NCI-H526 (cell line): ENCODE measurements at regions not wholly inside any gene's neighbourhood (a gene's known extent, or its start where the extent isn't known, plus 50 kb on each side); places are given as distances from the start of the nearest gene placed in this dataset.
"Not testable (repeated sequence)": the region's sequence is repeated elsewhere in the genome, so short reads cannot be mapped to it uniquely, and the experiment has no call there.

Experiments used
- DNase-seq, 2 experiments: peaks; one replicate each; lab custom pipeline; 2025; lab: John Stamatoyannopoulos, UW

DNA sequence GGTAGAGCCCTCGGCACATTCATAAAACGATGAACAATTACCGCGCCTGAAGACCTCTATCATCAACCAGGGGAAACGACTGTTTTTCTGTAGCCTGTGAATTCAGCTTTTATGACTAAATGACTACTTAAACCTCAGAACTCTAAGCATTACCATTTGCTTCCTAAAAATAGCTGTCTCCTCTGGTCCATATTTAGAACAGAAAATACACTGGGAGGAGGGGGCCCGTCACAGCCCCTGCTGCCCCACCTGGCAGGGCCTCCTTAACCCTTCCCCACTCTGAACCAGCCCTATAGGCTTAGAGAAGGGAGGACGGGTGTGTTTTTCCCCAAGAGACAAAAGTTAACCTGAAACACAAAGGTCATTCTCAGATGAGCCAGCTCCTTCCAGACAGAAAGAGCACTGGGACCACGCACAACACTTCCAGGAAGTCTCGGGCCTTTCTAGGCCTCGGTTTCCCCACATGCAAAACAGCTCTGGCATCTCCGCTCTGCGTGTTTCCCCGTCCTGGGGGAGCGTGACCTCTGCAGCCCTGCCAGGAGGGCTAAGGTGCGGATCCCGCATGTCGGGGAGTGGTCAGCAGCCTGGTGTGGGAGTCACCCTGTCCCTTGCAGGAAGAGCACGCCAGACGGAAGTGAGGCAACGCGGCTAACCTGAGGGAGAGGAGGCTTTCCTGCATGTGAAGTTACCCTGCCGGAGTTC lies 193.9 kb downstream of the DLL1 start:
- DNase-seq, result no peak

DNA sequence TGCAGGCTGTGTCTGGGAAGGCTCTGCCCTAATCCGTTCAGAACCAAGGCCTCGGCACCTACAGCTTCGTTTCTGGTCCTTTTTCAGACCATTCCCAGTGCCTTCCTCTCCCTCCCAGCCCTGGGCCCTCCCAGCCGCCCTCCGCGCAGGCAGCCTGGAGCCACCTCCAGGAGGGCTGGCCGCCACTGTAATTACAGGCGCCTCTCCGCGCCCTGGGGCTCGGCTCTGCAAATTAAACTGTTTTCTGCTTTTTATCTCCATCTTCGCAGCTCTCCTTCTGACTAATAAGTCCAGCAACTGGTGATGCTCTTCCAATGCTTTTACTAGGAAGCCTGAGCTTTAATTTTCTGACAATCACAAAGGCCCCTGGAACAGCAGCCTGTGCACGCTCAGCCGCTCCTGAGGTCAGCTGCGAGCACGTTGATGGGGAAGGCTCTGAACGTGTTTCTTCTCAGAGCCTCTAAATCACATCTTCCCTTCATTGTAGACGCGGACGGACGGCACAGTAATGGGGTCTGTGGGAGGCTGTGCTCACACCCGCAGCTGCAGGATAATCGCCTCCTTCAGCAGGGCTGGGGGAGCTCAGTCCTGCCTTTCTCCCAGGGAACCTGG lies 194.6 kb downstream of the DLL1 start:
- peak in 1 of 2 experiments; percentile 6 for DNase-seq

DNA sequence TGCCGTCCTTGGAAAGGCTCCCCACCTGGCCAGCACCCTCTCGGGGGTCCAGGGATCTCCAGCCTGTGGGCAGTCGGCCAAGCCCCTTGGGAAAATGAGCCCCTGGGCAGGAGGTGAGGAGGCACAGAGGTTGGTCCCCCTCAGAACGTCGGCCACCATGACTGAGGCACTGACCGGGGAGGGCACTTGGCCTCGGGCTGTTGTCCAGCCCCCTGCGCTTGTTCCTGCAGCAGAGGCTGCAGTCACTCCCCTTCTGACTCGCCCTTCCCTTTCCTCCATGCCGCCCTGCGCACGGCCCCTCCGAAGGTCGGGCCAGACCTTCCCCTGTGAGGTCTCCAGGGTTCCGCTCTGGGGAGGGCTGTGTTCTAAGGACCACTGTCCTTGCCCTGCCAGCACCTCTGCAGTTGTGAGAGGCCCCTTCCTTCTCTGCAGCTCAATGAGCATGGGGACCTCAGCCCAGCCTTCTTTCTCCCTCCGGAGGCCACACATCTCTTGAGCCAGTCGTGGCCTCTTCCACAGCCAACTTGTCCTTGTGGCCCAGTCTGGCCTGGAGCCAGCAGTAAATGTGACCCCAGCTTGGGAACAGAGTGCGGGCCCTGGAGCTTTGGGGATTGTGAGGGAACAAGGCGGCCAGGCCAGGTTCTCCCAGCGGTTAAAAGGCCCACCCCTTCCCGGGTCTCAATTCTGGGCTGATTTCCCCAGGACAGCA lies 195.5 kb downstream of the DLL1 start:
- no peak for DNase-seq

DNA sequence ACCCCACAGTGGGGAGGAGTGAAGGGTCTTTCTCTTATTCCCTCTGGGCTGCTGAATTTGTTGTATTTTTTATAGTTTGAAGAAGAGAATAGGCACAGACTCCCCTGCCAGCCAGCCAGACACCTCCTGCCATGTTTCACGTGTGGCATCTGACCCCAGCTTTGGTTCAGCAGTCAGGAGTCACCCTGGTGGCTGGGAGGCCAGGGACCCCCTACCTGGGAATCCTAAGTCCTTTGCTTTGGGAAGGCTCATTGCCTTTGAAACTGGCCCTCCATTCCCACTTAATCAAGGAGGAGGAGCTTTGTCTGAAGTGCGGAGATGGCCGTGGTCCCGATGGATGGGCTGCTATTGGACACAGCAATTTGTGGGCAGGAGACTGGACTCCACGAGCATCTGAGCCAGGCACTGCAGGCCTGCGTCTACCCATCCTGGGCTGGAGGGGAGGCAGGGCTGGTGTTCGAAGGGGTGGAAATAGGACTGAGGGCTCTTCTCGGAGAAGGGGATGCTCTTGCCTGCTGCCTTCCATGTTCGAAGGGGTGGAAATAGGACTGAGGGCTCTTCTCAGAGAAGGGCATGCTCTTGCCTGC lies 196.1 kb downstream of the DLL1 start:
- DNase-seq, result no peak

DNA sequence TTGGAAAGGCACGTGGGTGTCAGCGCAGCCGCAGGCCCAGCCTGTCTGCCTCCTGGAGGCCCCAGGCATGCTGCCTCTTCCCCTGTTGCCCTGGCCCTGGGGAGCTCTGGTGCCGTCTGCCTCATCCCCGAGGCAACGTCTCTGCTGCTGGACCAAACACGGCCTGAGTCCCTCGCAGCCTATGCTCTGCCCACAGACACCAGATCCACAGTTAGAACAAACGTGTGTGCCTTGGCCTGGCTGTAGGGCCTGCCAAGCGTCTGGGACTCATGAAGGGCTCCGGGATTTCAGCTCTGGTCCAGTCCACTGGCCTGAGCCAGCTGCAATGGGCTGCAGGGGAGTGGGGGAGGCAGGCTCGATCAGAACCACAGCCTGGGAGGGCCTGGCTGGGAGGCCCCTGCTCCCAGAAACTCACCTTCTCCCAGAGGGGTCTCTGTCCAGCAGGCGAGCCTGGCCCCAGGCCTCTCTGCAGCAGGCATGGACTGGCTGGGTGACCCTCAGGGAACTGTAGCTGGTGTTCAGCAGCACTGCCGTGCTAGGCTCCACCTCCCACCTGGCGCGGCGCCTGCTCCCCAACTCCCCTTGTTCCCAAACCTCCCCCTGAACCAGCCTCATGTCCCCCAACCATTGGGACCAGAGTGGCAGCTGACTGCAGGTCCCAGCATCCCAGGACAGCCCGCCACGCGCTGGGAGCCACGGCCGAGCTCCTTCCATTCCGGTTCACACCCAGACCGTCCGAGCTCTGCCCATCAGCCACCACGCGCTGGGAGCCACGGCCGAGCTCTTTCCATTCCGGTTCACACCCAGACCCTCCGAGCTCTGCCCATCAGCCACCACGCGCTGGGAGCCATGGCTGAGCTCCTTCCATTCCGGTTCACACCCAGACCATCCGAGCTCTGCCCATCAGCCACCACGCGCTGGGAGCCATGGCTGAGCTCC lies 197.0 kb downstream of the DLL1 start:
- DNase-seq, result no peak

DNA sequence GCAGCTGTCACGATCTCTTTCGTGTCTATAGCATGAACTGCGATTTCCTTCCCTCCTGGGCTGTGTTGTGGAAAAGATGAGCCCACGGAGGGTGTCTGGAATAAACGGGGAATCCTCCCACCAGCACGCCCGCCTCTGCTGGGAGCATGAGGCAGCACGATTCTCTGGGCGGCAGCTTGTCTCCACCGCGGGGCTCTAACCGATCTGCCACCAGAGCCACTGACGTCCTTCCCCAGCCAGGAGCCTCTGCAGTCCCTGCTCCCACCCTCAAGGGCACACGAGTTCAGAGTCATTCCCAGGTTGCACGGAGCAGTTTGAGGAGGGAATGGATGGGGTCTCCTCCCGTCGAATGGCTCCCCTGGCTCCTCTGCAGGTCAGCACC lies 197.6 kb downstream of the DLL1 start:
- DNase-seq, result no peak

DNA sequence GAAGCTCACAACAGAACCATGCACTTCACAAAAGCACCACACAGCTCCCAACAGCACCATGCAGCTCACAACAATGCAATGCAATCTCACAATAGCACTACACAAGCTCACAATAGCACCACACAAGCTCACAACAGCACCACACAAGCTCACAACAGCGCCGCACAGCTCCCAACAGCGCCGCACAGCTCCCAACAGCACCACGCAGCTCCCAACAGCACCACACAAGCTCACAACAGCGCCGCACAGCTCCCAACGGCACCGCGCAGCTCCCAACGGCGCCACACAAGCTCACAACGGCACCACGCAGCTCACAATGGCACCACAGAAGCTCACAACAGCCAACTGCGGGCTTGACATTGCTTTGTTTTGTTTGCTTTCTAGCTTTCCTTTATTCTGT lies 198.1 kb downstream of the DLL1 start:
- no peak for DNase-seq

DNA sequence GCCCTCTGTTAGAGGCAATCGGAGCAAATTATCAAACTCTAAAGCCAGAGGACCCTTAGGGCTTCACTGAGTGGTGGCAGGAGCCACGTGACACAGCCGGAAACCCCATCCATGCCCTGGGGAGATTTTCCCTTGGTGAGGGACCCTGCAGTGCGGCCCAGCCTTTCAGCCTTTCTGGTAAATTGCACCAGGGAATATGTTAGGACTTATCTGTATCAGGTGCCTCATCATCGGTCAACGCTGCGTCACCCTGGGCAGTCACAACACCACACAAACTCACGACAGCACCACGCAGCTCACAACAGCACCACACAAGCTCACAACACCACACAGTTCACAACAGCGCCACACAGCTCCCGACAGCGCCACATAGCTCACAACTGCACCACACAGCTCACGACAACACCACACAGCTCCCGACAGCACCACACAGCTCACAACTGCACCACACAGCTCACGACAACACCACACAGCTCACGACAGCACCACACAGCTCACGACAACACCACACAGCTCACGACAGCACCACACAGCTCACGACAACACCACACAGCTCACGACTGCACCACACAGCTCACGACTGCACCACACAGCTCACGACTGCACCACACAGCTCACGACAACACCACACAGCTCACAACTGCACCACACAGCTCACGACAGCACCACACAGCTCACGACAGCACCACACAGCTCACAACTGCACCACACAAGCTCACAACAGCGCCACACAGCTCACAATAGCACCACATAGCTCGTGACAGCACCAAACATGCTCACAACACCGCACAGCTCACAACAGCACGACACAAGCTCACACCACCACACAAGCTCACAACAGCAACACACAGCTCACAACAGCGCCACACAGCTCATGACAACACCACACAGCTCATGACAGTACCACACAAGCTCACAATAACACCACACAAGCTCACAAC lies 199.0 kb downstream of the DLL1 start:
- DNase-seq, result no peak

DNA sequence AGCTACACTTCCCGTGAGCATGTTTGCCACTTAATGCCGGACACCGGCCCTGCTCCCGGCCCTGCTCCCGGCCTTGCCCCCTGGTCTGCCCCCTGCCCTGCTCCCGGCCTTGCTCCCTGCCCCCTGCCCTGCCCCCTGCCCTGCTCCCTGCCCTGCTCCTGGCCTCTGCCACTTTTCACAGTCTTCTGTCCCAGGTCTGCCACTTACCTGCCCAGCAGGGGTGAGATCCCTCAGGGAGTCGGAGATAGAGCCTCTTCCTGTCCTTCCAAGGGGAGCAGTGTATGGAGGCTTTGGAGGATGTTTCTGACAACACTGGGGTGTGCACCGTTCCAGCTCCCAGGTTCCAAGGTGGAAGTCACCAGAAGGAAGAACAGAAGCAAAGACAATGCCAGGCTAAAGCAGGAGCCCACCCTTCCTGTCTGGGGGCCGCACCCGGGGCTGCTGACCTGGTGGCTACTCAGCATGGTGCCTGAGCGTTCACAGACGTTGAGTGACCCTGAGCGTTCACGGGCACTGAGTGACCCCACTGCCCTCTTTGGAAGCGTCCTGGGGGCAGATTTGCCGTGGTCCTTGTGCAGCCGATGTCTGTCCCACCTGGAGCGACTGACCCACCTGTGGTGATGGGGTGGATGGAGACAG lies 199.8 kb downstream of the DLL1 start:
- no peak for DNase-seq

DNA sequence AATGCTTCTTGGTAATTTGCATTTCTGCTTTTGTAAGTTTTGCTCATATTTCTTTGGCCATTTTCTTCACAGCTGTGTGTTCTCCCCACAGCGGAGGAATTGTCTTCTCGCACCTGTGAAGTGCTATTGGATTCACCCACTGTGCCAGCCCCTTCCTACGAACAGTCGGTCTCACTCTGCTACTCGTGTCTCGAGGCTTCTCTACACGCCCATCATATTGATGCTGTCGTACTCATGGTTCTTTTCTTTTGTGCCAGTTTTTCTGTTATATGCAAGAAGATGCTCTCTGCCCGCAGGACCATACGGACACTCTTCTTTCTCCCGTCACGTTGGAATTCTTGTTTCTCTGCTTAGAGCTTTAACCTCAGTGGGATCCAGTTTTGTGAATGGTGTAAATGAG lies 200.3 kb downstream of the DLL1 start:
- no peak for DNase-seq

DNA sequence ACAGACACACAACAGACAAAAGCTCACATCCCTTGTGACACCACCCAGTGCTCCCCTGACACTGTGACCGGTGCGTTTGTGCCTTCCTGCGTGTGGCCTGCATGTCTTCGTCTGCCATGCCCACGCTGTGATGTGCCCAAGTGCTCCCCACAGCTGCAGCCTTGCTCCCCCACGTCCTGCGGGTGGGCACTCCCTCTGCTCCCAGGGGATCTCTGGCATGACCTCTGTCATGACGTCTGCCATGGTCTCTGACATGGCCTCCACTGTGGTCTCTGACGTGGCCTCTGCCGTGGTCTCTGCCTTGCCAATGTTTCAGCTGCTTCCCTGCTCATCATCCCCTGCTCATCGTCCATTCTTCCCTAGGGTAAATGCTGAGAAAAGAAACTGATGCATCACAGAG lies 200.9 kb downstream of the DLL1 start:
- no peak for DNase-seq

DNA sequence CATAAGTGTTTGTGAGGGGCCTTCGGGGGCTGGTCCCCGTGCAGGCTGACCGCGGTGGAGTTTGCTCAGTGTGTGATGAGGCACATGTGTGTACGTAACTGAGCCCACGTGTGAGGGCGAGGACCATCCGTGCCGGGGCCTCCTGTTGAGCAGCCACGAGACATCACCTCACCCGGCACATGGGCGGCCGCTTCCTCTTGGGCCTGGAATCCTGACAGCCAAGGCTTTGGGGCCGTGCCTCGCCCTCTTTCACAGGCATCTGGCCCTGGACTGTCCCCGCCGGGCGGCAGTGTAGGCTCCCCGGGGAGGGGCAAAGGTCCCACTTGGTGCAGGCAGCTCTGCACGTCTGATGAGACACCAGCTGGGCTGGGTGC lies 202.3 kb downstream of the DLL1 start:
- DNase-seq, result peak in 1 of 2 experiments; percentile 7

DNA sequence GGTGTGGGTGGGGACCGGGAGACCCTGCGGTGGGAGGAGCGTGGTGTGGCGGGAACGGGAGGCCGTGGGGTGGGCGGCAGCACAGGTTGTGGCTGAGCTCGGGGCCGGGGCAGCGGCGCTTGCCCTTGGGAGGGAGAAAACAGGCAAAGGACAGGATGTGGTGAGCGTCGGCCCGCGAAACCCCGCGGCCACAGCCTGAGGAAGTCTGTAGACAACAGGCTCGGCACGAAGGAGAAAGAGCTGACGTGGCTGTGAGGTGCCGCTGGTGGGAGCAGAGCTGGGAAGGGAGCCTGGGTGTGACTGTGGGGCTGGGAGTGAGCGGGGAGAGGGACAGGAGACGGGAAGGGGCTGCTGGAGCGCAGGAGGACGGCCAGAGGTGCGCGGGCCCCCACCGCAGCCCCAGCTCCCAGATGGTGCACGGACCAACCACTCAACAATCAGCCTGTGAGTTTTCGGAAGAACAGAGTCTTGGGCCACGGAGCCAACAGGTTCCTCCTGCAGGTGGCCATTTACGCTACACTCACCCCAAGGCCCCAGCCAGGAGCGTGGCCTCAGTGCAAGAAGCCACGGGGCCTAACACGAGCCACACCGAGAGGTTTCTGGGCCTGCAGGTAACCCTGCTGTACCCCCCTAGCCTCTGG lies 202.8 kb downstream of the DLL1 start:
- peak in 1 of 2 experiments; percentile 19 for DNase-seq

DNA sequence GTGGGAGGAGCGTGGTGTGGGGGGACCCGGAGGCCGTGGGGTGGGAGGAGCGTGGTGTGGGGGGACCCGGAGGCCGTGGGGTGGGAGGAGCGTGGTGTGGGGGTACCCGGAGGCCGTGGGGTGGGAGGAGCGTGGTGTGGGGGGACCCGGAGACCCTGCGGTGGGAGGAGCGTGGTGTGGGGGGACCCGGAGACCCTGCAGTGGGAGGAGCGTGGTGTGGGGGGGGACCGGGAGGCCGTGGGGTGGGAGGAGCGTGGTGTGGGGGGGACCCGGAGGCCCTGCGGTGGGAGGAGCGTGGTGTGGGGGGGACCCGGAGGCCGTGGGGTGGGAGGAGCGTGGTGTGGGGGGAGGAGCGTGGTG lies 203.5 kb downstream of the DLL1 start:
- not testable (repeated sequence) for DNase-seq

DNA sequence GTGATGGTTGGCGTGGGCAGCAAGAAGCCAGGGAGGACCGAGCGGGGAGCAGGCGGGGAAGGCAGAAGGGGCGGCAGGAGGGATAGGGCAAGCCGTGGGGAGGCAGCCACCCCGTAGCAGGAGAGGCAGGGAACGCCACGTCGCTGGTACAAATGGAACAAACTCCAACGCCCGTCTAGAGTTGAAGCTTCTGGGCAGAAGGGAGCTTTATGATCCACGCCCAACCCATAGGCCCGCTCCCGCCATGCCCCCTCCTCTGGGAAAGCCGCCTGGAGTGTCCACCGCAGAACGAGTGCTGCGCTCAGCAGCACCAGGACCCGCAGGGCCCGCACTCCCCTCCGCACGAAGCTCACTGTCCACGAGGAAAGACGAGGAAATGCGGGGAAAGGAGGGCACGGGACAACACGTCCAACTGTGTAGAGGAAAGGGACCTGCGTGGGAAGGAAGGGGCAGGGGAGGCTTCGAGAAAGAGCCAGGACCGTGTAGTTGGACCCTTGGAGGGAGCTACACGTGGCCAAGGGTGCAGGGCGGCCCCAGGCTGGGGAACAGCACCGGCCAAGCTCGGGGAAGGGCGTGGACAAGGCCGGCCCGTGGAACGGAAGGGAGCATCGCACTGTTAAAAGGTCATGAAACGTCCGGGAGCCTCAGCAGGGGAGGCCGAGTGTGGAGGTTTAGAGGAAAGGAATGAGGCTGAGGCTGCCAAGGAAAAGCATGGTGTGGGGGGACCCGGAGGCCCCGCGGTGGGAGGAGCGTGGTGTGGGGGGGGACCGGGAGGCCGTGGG lies 204.0 kb downstream of the DLL1 start:
- DNase-seq, result peak in 1 of 2 experiments; percentile 4

DNA sequence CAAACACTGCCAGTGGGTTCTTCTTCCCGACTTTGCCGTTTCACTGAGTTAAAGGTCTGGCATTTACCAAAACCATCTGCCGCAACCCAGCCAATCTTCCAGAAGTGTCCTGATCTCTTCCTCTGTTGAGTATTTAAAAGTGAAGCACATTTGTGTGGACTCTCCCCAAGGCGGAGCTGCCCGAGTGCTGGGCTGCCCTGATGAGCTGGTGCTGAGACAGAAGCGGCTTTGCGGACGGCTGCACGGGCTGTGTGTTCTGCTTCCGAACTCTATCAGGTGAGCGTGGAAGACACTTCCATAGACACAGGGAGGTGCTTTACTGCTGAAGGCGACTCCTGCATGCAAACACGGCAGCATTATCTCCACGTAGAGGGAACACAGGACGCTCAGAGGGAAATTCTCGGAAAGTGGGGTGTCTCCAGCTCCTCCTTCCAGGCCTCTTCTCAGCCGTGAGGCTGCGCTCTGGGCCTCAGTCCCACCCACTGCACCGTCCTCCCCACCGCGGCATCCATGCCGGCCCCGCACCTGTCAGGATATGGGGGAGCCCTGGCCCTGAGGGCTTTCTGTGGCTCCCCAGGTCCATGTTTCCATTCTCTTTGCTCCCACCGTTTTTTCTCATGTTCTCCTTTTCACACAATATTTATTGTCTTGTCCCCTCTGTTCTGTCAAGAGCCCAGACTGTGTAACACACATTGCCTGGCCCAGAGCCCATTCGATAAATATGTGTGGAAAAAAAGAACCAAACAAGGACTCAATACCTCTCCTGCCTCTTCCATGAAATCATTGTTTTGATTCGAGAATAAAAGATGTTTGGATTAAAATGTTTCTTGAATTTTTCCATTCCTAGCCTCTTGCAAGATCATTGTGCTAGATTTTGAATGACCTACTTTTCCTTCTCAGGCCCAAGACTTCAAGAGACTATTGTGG lies 205.1 kb downstream of the DLL1 start:
- no peak for DNase-seq

DNA sequence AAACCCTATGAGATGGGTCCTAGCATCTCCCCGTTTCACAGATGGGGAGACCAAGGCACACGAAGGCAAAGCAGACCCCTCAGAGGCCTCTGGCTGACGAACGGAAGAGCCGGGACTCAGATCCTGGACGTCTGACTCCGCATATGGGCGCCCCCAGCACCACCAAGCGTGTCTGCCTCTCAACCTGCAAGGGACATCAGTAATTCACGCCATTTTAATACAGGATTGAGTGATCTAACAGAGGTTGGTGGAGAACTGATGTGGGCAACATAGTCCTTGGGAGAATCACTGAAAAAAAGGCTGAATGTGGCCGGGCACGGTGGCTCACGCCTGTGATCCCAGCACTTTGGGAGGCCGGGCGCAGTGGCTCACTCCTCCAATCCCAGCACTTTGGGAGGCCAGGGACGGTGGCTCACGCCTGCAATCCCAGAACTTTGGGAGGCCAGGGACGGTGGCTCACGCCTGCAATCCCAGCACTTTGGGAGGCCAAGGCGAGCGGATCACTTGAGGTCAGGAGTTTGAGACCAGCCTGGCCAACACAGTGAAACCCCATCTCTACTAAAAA lies 206.6 kb downstream of the DLL1 start:
- DNase-seq, result no peak
